ENCODE measurements at regions not wholly inside any gene's neighbourhood (a gene's known extent, or its start where the extent isn't known, plus 50 kb on each side); places are given as distances from the start of the nearest gene placed in this dataset.
"Not testable (repeated sequence)": the region's sequence is repeated elsewhere in the genome, so short reads cannot be mapped to it uniquely, and the experiment has no call there.

- TF ChIP-seq POLR2A (IDR thresholded peaks at IDR 0.05; ENCODE audit: low read depth, low read length) (no peak), POLR2AphosphoS5 (IDR thresholded peaks at IDR 0.05; ENCODE audit: low read depth, low read length) (no peak), TAF1 (IDR thresholded peaks at IDR 0.05; ENCODE audit: borderline replicate concordance, low read depth, low read length) (no peak)
- no peak for FAIRE-seq
- DNase-seq (ENCODE audit: insufficient read length) = no peak
Measured at GRCh38 chr2:36223259-36223658, 132.3 kb upstream of the CRIM1 start.

GRCh38 chr2:36222485-36222884, 133.1 kb upstream of the CRIM1 start:
- DNase-seq (ENCODE audit: insufficient read length) = no peak
- FAIRE-seq = no peak
- TF ChIP-seq POLR2A (IDR thresholded peaks at IDR 0.05; ENCODE audit: low read depth, low read length) (no peak), POLR2AphosphoS5 (IDR thresholded peaks at IDR 0.05; ENCODE audit: low read depth, low read length) (no peak), TAF1 (IDR thresholded peaks at IDR 0.05; ENCODE audit: borderline replicate concordance, low read depth, low read length) (no peak)

DNA sequence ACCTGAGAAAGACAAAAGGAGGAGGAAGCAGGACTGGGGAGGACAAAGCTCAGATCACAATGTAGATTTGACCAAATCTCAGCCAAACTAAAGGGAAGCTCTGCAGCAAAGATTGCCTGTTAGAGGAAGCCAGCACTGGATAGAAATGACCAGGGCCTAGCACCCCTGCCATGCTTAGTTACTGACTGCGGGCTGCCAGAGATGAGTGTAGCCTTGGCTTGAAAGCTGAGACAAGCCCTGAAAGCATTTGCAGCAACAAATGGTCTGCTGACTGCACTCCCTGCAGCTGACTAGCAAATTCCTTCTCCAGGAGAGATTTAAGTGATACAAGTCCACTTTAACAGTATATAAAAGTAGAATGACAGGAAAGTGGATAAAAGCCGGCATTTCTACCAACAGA, 140.9 kb upstream of the CRIM1 start:
- DNase-seq (ENCODE audit: insufficient read length) = no peak
- no peak for FAIRE-seq

DNA sequence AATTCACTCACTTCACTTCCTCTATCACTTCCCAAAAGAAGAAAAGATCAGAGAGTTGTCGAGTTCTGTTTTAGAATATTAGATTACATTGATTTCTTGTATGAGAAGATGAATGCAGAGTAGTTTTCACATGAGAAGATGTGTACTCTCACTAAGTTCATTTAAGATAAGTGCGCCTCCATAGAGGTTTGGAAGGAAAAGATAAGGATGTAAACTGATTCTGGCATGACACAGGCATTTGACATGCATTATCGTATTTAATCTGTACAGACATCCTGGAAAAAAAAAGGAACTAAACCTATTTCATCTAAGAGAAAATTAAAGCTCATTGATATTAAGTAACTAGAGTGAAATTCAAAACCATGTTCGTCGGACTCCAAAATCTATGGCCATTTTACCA, 152.2 kb upstream of the CRIM1 start:
- DNase-seq (ENCODE audit: insufficient read length) (no peak), FAIRE-seq (no peak)
- TF ChIP-seq POLR2A (IDR thresholded peaks at IDR 0.05; ENCODE audit: low read depth, low read length) (no peak), POLR2AphosphoS5 (IDR thresholded peaks at IDR 0.05; ENCODE audit: low read depth, low read length) (no peak), TAF1 (IDR thresholded peaks at IDR 0.05; ENCODE audit: borderline replicate concordance, low read depth, low read length) (no peak)

More for the DNA sequence above, 140.9 kb upstream of the CRIM1 start:
- no peak for TF ChIP-seq POLR2AphosphoS5 (IDR thresholded peaks at IDR 0.05; ENCODE audit: low read depth, low read length)
- TF ChIP-seq TAF1 (IDR thresholded peaks at IDR 0.05; ENCODE audit: borderline replicate concordance, low read depth, low read length) = no peak
- TF ChIP-seq POLR2A (IDR thresholded peaks at IDR 0.05; ENCODE audit: low read depth, low read length) = no peak

- FAIRE-seq (no peak), DNase-seq (ENCODE audit: insufficient read length) (no peak)
- no peak for TF ChIP-seq POLR2AphosphoS5 (IDR thresholded peaks at IDR 0.05; ENCODE audit: low read depth, low read length)
- no peak for TF ChIP-seq TAF1 (IDR thresholded peaks at IDR 0.05; ENCODE audit: borderline replicate concordance, low read depth, low read length)
- no peak for TF ChIP-seq POLR2A (IDR thresholded peaks at IDR 0.05; ENCODE audit: low read depth, low read length)
Measured at GRCh38 chr2:36197181-36197971, 158.2 kb upstream of the CRIM1 start.

GRCh38 chr2:36193680-36194079, 161.9 kb upstream of the CRIM1 start:
- FAIRE-seq (no peak), DNase-seq (ENCODE audit: insufficient read length) (no peak)
- TF ChIP-seq TAF1 (IDR thresholded peaks at IDR 0.05; ENCODE audit: borderline replicate concordance, low read depth, low read length) = no peak
- TF ChIP-seq POLR2AphosphoS5 (IDR thresholded peaks at IDR 0.05; ENCODE audit: low read depth, low read length) = no peak
- no peak for TF ChIP-seq POLR2A (IDR thresholded peaks at IDR 0.05; ENCODE audit: low read depth, low read length)

- DNase-seq (ENCODE audit: insufficient read length) = no peak
- TF ChIP-seq POLR2AphosphoS5 (IDR thresholded peaks at IDR 0.05; ENCODE audit: low read depth, low read length) (no peak), POLR2A (IDR thresholded peaks at IDR 0.05; ENCODE audit: low read depth, low read length) (no peak), TAF1 (IDR thresholded peaks at IDR 0.05; ENCODE audit: borderline replicate concordance, low read depth, low read length) (no peak)
- FAIRE-seq = no peak
Measured at GRCh38 chr2:36192983-36193382, 162.6 kb upstream of the CRIM1 start.

- TF ChIP-seq POLR2A (IDR thresholded peaks at IDR 0.05; ENCODE audit: low read depth, low read length) = no peak
- no peak for TF ChIP-seq POLR2AphosphoS5 (IDR thresholded peaks at IDR 0.05; ENCODE audit: low read depth, low read length)
- TF ChIP-seq TAF1 (IDR thresholded peaks at IDR 0.05; ENCODE audit: borderline replicate concordance, low read depth, low read length) = no peak
- DNase-seq (ENCODE audit: insufficient read length) (no peak), FAIRE-seq (no peak)
Measured at GRCh38 chr2:36190097-36190496, 165.5 kb upstream of the CRIM1 start.

GRCh38 chr2:36185624-36186023, 170.0 kb upstream of the CRIM1 start:
- FAIRE-seq = no peak
- no peak for DNase-seq (ENCODE audit: insufficient read length)
- no peak for TF ChIP-seq POLR2A (IDR thresholded peaks at IDR 0.05; ENCODE audit: low read depth, low read length)
- TF ChIP-seq TAF1 (IDR thresholded peaks at IDR 0.05; ENCODE audit: borderline replicate concordance, low read depth, low read length) = no peak
- TF ChIP-seq POLR2AphosphoS5 (IDR thresholded peaks at IDR 0.05; ENCODE audit: low read depth, low read length) = no peak

DNA sequence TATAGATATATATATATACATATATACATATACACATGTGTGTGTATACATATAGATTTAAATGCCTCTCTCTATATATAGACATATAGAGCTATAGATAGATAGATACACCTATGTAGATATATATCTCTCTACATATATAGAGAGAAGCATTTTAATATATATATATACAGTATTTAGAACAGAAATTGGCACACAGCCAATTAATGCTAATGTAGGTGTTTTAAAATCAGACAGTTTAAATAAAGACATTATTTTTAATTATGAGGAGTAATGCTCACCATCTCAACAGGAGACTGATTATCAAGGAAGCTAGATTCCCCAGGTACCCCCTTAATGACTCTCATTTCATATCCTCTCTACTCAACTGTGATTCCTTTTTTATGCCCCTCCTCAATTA, 170.7 kb upstream of the CRIM1 start:
- TF ChIP-seq TAF1 (IDR thresholded peaks at IDR 0.05; ENCODE audit: borderline replicate concordance, low read depth, low read length) = no peak
- no peak for TF ChIP-seq POLR2AphosphoS5 (IDR thresholded peaks at IDR 0.05; ENCODE audit: low read depth, low read length)
- no peak for FAIRE-seq
- no peak for DNase-seq (ENCODE audit: insufficient read length)

DNA sequence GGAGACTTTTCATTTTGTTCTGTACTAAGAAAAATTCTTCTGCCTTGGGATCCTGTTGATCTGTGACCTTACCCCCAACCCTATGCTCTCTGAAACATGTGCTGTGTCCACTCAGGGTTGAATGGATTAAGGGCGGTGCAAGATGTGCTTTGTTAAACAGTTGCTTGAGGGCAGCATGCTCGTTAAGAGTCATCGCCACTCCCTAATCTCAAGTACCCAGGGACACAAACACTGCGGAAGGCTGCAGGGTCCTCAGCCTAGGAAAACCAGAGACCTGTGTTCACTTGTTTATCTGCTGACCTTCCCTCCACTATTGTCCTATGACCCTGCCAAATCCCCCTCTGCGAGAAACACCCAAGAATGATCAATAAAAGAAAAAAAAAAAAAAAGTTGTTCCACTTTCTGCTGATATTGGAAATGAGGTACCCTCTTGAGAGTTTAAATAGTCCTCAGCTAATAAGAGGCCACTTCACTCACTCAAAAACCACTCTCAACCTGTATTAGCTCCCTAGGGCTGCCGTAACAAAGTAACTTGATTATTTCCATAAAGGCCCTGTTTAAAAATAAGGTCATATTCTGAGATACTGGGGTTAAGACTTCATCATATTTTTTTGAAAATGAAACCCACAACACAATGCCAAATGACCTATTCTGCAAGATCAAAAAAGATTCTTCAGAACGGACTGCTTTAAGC, 174.6 kb upstream of the CRIM1 start:
- not testable (repeated sequence) for DNase-seq (ENCODE audit: insufficient read length); FAIRE-seq

GRCh38 chr2:36180293-36180692, 175.3 kb upstream of the CRIM1 start:
- not testable (repeated sequence) for FAIRE-seq

DNA sequence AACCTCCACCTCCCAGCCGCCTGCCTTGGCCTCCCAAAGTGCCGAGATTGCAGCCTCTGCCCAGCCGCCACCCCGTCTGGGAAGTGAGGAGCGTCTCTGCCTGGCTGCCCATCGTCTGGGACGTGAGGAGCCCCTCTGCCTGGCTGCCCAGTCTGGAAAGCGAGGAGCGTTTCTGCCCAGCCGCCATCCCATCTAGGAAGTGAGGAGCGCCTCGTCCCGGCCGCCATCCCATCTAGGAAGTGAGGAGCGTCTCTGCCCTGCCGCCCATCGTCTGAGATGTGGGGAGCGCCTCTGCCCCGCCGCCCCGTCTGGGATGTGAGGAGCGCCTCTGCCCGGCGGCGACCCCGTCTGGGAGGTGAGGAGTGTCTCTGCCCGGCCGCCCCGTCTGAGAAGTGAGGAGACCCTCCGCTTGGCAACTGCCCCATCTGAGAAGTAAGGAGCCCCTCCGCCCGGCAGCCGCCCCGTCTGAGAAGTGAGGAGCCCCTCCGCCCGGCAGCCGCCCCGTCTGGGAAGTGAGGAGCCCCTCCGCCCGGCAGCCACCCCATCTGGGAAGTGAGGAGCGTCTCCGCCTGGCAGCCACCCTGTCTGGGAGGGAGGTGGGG, 175.8 kb upstream of the CRIM1 start:
- DNase-seq (ENCODE audit: insufficient read length); FAIRE-seq: not testable (repeated sequence)

More at GRCh38 chr2:36180293-36180692, 175.3 kb upstream of the CRIM1 start:
- not testable (repeated sequence) for DNase-seq (ENCODE audit: insufficient read length)
